Thymus (tissue), 11 donors: ENCODE measurements at regions not wholly inside any gene's neighbourhood (a gene's known extent, or its start where the extent isn't known, plus 50 kb on each side); places are given as distances from the start of the nearest gene placed in this dataset.
A peak's percentile ranks its signal among the peaks of the same experiment; 100 is the strongest.

Experiments used
- DNase-seq, 9 donors: peaks; one replicate each; pipeline ENCODE4 v3.0.0-alpha.2; 2013; ENCODE audit warnings: low spot score in 9 of 9, low read depth in 6 of 9, missing footprints in 1 of 9
- H3K27ac ChIP-seq, 2 donors: one replicate each; pipeline ENCODE4 v1.5.1; 2013; ENCODE audit warnings: control low read depth in 1 of 2, low read depth in 1 of 2, low read length in 1 of 2, mild to moderate bottlenecking in 1 of 2, moderate library complexity in 1 of 2
- H3K27me3 ChIP-seq, 2 donors: one replicate each; pipeline ENCODE4 v1.5.1; 2013; ENCODE audit warnings: low read length in 1 of 2; ENCODE audit not compliant: control insufficient read depth in 2 of 2, insufficient read depth in 1 of 2
- H3K36me3 ChIP-seq, 2 donors: one replicate each; pipeline ENCODE4 v1.5.1; 2013; ENCODE audit warnings: low read length in 1 of 2, mild to moderate bottlenecking in 1 of 2, moderate library complexity in 1 of 2; ENCODE audit not compliant: control insufficient read depth in 2 of 2, insufficient read depth in 2 of 2
- H3K4me1 ChIP-seq, 2 donors: one replicate each; pipeline ENCODE4 v1.5.1; 2013; ENCODE audit warnings: low read length in 2 of 2; ENCODE audit not compliant: control insufficient read depth in 2 of 2, insufficient read depth in 2 of 2
- H3K4me3 ChIP-seq, 2 donors: one replicate each; pipeline ENCODE4 v1.5.1; 2013; ENCODE audit warnings: low read length in 2 of 2, control low read depth in 1 of 2, mild to moderate bottlenecking in 1 of 2
- H3K9me3 ChIP-seq, 2 donors: one replicate each; pipeline ENCODE4 v1.5.1; 2013; ENCODE audit warnings: low read length in 1 of 2, mild to moderate bottlenecking in 1 of 2; ENCODE audit not compliant: control insufficient read depth in 2 of 2, insufficient read depth in 1 of 2
- WGBS: extraction: QIAGEN DNeasy Blood & Tissue Kit; methylation state at CpG from one replicate; pipeline ENCODE4 v1.1.7; 2013; 5-methylcytosine and 5-hydroxymethylcytosine counted together
- donor health status: healthy.

GRCh38 chr21:43364261-43364510 lies 62.7 kb downstream of the SIK1 start:
- WGBS: 95% methylated on average over 7 of the region's 7 CpGs
- Histone ChIP-seq H3K4me1 (peaks cover 25 to 48% of the 10 kb centered on the region in 2 donors), H3K27ac (no peak overlapping the region), H3K4me3 (no peak overlapping the region), H3K36me3 (no peaks in the 10 kb centered on the region), H3K9me3 (peaks cover 0 to 11% of the 10 kb centered on the region in 2 donors), H3K27me3 (peaks cover 0 to 4% of the 10 kb centered on the region in 2 donors)
- no peak for DNase-seq

GRCh38 chr21:43363506-43364260 lies 63.2 kb downstream of the SIK1 start:
- no peak overlapping the region for H3K4me3 ChIP-seq
- no peak overlapping the region for H3K27ac ChIP-seq
- DNase-seq: no peak
- H3K27me3 ChIP-seq: peaks cover 0 to 4% of the 10 kb centered on the region in 2 donors
- 97% methylated on average over 24 of the region's 24 CpGs for WGBS
- peaks cover 0 to 11% of the 10 kb centered on the region in 2 donors for H3K9me3 ChIP-seq
- H3K4me1 ChIP-seq: peaks cover 25 to 52% of the 10 kb centered on the region in 2 donors
- H3K36me3 ChIP-seq: no peaks in the 10 kb centered on the region

DNA sequence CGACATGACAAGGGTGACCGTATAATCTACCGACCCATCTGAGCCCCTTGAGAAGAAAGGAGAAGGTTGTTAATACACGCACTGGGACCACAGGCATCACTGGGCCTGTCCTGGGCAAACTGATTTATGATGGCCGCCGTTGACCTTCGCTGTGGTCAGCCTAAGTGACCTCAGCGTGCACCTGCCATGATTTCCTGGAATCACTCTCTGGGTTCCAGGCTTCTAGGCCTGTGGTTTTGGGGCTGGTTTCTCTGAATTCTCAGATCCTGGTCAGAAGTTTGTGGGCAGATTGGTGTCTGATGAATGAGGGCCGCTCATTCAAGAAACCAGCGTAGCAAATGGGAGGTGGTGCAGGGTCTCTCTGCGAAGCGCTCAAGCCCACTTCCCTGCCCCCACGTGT lies 64.0 kb downstream of the SIK1 start:
- H3K27me3 ChIP-seq: peaks cover 0 to 4% of the 10 kb centered on the region in 2 donors
- H3K9me3 ChIP-seq: peaks cover 0 to 11% of the 10 kb centered on the region in 2 donors
- no peak overlapping the region for H3K4me3 ChIP-seq
- 67% methylated on average over 13 of the region's 13 CpGs for WGBS
- H3K36me3 ChIP-seq: no peaks in the 10 kb centered on the region
- DNase-seq: peak in 4 of 9 donors; percentile 17 to 62 (median 35)
- H3K27ac ChIP-seq: peak overlapping the region; percentile 90 to 92
- H3K4me1 ChIP-seq: peaks cover 25 to 52% of the 10 kb centered on the region in 2 donors

DNA sequence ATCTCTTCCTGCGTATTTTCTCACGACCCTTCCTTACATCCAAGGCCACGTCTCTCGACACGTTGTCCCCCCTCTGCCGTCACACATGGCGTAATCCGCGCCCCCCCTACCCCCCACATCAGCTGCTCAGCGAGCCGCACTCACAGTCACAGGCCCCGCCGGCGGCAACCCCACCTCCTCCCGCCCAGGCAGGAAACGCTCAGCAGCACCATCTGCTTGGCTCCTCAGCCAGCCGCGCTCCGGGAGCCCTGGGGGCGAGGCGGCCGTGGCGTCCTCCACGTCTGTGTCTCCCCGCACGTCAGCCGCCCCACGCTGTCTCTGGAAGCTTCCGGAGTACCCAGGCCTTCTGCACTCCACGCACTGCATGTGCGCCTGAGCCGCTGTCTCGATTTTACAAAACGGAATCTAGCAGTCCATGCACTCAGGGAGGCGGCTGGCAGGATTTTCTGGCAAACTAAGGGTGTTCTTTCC lies 64.6 kb downstream of the SIK1 start:
- WGBS: 5% methylated on average over 35 of the region's 35 CpGs
- DNase-seq: peak; percentile 62 to 94 (median 78)
- peak overlapping the region; percentile 29 to 41 for H3K4me3 ChIP-seq

DNA sequence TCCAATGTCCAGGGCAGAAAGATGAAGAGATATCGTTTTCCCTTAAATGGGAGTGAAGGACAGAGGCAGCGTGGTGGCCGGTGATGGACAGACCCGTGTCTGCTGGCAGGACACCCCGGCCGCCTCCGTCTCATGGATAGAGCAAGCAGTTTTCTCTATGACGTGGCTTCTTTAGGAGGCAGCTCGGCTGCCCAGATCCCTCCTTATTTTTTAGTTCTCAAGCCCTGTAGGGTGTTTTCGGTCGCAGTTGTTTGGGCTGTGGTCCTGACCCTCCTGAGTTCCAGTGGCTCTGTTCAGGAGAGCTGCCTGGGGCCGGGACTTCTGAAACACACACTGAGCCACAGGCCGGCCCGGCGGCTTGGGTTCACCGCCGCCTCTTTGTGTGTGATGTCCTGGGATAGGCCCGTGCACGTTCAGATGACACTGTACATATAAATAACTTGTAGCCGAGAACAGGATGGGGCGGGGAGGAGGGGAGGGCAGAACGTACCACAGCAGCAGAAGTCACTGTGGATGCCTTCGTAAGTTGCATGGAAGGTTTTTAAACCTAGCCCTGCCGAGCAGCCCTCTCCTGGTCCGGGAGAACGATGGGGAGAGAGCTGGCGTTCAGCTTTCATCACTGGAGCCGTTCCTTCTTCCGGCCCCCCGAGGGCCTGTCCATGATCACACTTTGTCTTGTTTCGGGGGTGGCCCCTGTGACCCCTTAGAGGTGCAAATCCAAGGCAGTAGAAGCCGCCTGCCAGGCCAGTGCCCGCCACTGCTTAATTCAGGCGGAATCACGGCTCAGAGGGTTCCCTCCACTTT lies 65.2 kb downstream of the SIK1 start:
- H3K4me1 ChIP-seq: peaks cover 25 to 57% of the 10 kb centered on the region in 2 donors
- peak in 8 of 9 donors; percentile 22 to 76 (median 49) for DNase-seq
- WGBS: 60% methylated on average over 35 of the region's 35 CpGs
- H3K36me3 ChIP-seq: no peaks in the 10 kb centered on the region
- H3K4me3 ChIP-seq: peak overlapping the region; percentile 29 to 41
- H3K27me3 ChIP-seq: peaks cover 0 to 4% of the 10 kb centered on the region in 2 donors
- peaks cover 0 to 11% of the 10 kb centered on the region in 2 donors for H3K9me3 ChIP-seq
- H3K27ac ChIP-seq: peak overlapping the region; percentile 90 to 92

More for the DNA sequence above, 64.6 kb downstream of the SIK1 start:
- peak overlapping the region; percentile 90 to 92 for H3K27ac ChIP-seq
- H3K9me3 ChIP-seq: peaks cover 0 to 11% of the 10 kb centered on the region in 2 donors
- peaks cover 25 to 52% of the 10 kb centered on the region in 2 donors for H3K4me1 ChIP-seq
- H3K36me3 ChIP-seq: no peaks in the 10 kb centered on the region
- H3K27me3 ChIP-seq: peaks cover 0 to 4% of the 10 kb centered on the region in 2 donors

GRCh38 chr21:43361127-43361492 lies 65.8 kb downstream of the SIK1 start:
- Histone ChIP-seq H3K27ac (peak overlapping the region; percentile 89 to 92), H3K4me3 (no peak overlapping the region), H3K36me3 (no peaks in the 10 kb centered on the region), H3K27me3 (peaks cover 0 to 4% of the 10 kb centered on the region in 2 donors), H3K4me1 (peaks cover 25 to 63% of the 10 kb centered on the region in 2 donors), H3K9me3 (peaks cover 0 to 11% of the 10 kb centered on the region in 2 donors)
- DNase-seq: peak in 8 of 9 donors; percentile 22 to 75 (median 46)
- 33% methylated on average over 10 of the region's 10 CpGs for WGBS

- H3K4me3 ChIP-seq: no peak overlapping the region
- H3K27ac ChIP-seq: peak overlapping the region in 1 of 2 donors; percentile 92
- 95% methylated on average over 32 of the region's 32 CpGs for WGBS
- H3K9me3 ChIP-seq: peaks cover 0 to 11% of the 10 kb centered on the region in 2 donors
- H3K27me3 ChIP-seq: peaks cover 0 to 4% of the 10 kb centered on the region in 2 donors
- DNase-seq: no peak
- H3K4me1 ChIP-seq: peaks cover 25 to 67% of the 10 kb centered on the region in 2 donors
- H3K36me3 ChIP-seq: no peaks in the 10 kb centered on the region
Measured at GRCh38 chr21:43360441-43361126, 66.3 kb downstream of the SIK1 start.

DNA sequence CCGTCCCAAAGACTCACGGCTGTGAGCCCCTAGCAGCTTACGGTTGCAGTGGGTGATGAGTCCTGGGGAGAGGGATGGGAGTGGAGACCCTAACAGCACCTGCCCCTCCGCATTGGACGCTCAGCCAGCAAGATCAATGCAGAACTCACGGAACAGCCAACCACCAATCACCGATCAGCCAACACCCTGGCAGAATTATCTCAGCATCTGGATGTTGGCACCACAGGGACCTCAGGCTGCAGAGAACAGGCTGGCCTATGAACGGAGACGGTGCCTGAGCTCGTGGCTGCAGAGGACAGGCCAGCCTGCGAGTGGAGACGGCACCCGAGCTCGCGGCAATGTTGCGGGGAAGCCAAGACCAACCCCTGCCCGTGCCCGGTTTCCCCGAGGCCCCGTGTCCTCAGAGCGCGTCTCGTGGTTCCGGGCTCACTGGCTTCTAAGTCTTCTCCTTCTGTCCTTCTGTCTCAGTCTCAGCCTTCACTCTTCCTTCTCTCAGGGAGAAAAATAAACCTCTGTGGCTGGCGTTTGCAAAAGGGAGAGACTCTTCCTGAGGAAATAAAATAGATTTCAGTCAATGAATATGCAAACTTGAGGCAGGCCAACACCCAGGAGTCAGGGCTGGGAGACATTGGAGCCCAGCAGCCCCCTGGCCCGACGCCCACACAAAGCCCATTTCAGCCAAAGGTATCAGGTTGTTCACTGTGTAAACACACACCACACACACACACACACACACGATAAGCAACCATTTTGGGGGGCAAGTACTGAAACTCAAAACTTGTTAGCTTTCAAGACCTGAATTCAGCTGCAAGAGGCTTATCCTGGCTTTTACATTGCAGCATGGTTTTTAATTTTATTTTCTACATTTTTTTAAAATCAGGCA lies 67.8 kb downstream of the SIK1 start:
- peaks cover 0 to 6% of the 10 kb centered on the region in 2 donors for H3K9me3 ChIP-seq
- no peak overlapping the region for H3K27ac ChIP-seq
- DNase-seq: no peak
- peaks cover 25 to 69% of the 10 kb centered on the region in 2 donors for H3K4me1 ChIP-seq
- 89% methylated on average over 28 of the region's 28 CpGs for WGBS
- H3K27me3 ChIP-seq: peaks cover 0 to 4% of the 10 kb centered on the region in 2 donors
- H3K36me3 ChIP-seq: no peaks in the 10 kb centered on the region
- H3K4me3 ChIP-seq: no peak overlapping the region
